ENCODE measurements at regions not wholly inside any gene's neighbourhood (a gene's known extent, or its start where the extent isn't known, plus 50 kb on each side); places are given as distances from the start of the nearest gene placed in this dataset.
A peak's percentile ranks its signal among the peaks of the same experiment; 100 is the strongest.

- TF ChIP-seq GATA3 (IDR thresholded peaks at IDR 0.05; ENCODE audit: low read depth, low read length) (no peak), GATA2 (IDR thresholded peaks at IDR 0.05; ENCODE audit: low read depth, low read length) (0 out of 2 replicates have a peak, but pooled peaks have one; percentile 23)
Observed at GRCh38 chr6:23403460-23403859, 722.6 kb upstream of the NRSN1 start.
